Astrocyte (in vitro differentiated cells and primary cell): ENCODE measurements at regions not wholly inside any gene's neighbourhood (a gene's known extent, or its start where the extent isn't known, plus 50 kb on each side); places are given as distances from the start of the nearest gene placed in this dataset.

ENCODE experiments used
- DNase-seq: peaks from one replicate; pipeline ENCODE4 v3.0.0-alpha.2; 2010; ENCODE audit warnings: low read depth
- FAIRE-seq: peaks from 2 replicates; lab custom pipeline; 2011; peaks lifted over from hg19 to GRCh38; lab: Jason Lieb, UNC
- H2AFZ ChIP-seq: 2 replicates; pipeline ENCODE4 v1.6.0; 2012; ENCODE audit warnings: low read depth, low read length, inconsistent platforms
- H3K27ac ChIP-seq: 2 replicates; pipeline ENCODE4 v1.5.1; 2011; ENCODE audit warnings: low read depth, low read length, inconsistent platforms
- H3K27me3 ChIP-seq: 2 replicates; pipeline ENCODE4 v1.6.0; 2011; ENCODE audit warnings: low read length, inconsistent platforms; ENCODE audit not compliant: insufficient read depth
- H3K36me3 ChIP-seq: 2 replicates; pipeline ENCODE4 v1.5.1; 2011; ENCODE audit warnings: low read length, inconsistent platforms; ENCODE audit not compliant: insufficient read depth
- H3K4me1 ChIP-seq: 2 replicates; pipeline ENCODE4 v1.5.1; 2011; ENCODE audit warnings: low read length, inconsistent platforms; ENCODE audit not compliant: insufficient read depth
- H3K4me2 ChIP-seq: 2 replicates; pipeline ENCODE4 v1.6.0; 2012; ENCODE audit warnings: low read length, inconsistent platforms
- H3K4me3 ChIP-seq: 2 replicates; pipeline ENCODE4 v1.5.1; 2011; ENCODE audit warnings: low read depth, mild to moderate bottlenecking, low read length, inconsistent platforms; ENCODE audit not compliant: insufficient read depth
- H3K79me2 ChIP-seq: 2 replicates; pipeline ENCODE4 v1.6.0; 2012; ENCODE audit warnings: mild to moderate bottlenecking, low read length, inconsistent platforms; ENCODE audit not compliant: insufficient read depth
- H3K9ac ChIP-seq: 2 replicates; pipeline ENCODE4 v1.6.0; 2012; ENCODE audit warnings: mild to moderate bottlenecking, low read length, inconsistent platforms
- H3K9me3 ChIP-seq: 2 replicates; pipeline ENCODE4 v1.5.1; 2012; ENCODE audit warnings: low read depth, mild to moderate bottlenecking, low read length, inconsistent platforms; ENCODE audit not compliant: insufficient read depth
- H4K20me1 ChIP-seq: 2 replicates; pipeline ENCODE4 v1.6.0; 2012; ENCODE audit warnings: low read length, inconsistent platforms; ENCODE audit not compliant: insufficient read depth
- H3K27ac Mint-ChIP-seq: one replicate; pipeline ENCODE4 v1.8.0; 2021; ENCODE audit warnings: mild to moderate bottlenecking, mixed read lengths; ENCODE audit not compliant: unreplicated experiment
- H3K27me3 Mint-ChIP-seq: one replicate; pipeline ENCODE4 v1.8.0; 2021; ENCODE audit warnings: low read depth, mixed read lengths; ENCODE audit not compliant: unreplicated experiment
- H3K36me3 Mint-ChIP-seq: one replicate; pipeline ENCODE4 v1.8.0; 2021; ENCODE audit warnings: low read depth, mixed read lengths; ENCODE audit not compliant: unreplicated experiment
- H3K4me1 Mint-ChIP-seq: one replicate; pipeline ENCODE4 v1.8.0; 2021; ENCODE audit warnings: low read depth, mixed read lengths; ENCODE audit not compliant: unreplicated experiment
- H3K4me3 Mint-ChIP-seq: one replicate; pipeline ENCODE4 v1.8.0; 2021; ENCODE audit warnings: mild to moderate bottlenecking, moderate library complexity, mixed read lengths; ENCODE audit not compliant: unreplicated experiment
- H3K9me3 Mint-ChIP-seq: one replicate; pipeline ENCODE4 v1.8.0; 2021; ENCODE audit warnings: mild to moderate bottlenecking, mixed read lengths; ENCODE audit not compliant: unreplicated experiment
- EZH2 ChIP-seq: IDR thresholded peaks from 2 replicates; pipeline ENCODE4 v1.6.1; 2012; ENCODE audit warnings: mild to moderate bottlenecking, low read length, inconsistent platforms; ENCODE audit not compliant: insufficient read depth
- TF ChIP-seq, protein P1 (sequence below): IDR thresholded peaks from 2 replicates; pipeline ENCODE4 v1.5.1; 2011; ENCODE audit warnings: low read depth, mild to moderate bottlenecking, inconsistent platforms, low read length, moderate library complexity; ENCODE audit not compliant: insufficient read depth

DNA sequence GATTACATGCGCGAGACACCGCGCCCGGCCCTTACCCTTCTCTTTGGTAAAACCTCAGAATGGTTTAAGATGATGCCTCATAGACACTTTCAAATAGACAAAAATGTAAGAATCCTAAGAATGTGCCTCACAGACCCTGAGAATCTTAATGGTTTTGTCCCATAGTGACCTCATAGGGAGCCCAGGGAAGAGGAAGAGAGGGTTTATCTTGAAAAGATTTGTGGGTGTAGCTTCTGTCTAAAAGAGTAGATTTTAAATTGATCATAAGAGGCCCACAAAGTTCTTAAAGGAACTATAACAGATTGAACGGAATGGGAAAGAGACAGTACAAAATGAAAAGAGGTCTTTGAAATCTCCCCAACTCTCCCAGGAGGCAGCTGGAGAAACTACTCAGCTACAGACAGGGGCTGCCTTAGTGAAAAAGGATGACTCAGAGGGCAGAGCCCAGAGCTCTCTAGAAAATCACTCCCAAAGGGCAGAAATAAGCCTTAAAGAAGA, 220.6 kb downstream of the ADRA2A start:
- TF ChIP-seq, protein P1, sequence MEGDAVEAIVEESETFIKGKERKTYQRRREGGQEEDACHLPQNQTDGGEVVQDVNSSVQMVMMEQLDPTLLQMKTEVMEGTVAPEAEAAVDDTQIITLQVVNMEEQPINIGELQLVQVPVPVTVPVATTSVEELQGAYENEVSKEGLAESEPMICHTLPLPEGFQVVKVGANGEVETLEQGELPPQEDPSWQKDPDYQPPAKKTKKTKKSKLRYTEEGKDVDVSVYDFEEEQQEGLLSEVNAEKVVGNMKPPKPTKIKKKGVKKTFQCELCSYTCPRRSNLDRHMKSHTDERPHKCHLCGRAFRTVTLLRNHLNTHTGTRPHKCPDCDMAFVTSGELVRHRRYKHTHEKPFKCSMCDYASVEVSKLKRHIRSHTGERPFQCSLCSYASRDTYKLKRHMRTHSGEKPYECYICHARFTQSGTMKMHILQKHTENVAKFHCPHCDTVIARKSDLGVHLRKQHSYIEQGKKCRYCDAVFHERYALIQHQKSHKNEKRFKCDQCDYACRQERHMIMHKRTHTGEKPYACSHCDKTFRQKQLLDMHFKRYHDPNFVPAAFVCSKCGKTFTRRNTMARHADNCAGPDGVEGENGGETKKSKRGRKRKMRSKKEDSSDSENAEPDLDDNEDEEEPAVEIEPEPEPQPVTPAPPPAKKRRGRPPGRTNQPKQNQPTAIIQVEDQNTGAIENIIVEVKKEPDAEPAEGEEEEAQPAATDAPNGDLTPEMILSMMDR: no peak
- no peak for TF ChIP-seq EZH2
- H4K20me1 ChIP-seq: no peaks in the 10 kb centered on the region
- peaks cover 5% of the 10 kb centered on the region for H3K4me1 ChIP-seq
- no peak overlapping the region for H2AFZ ChIP-seq
- no peaks in the 10 kb centered on the region for H3K27me3 ChIP-seq
- peak overlapping the region; percentile 48 for H3K27ac ChIP-seq
- H3K4me2 ChIP-seq: peak overlapping the region; percentile 50
- H3K9ac ChIP-seq: peak overlapping the region; percentile 46
- DNase-seq (peak; percentile 4), FAIRE-seq (no peak)
- H3K36me3 Mint-ChIP-seq: no peaks in the 10 kb centered on the region
- peaks cover 5% of the 10 kb centered on the region for H3K9me3 Mint-ChIP-seq
- H3K27me3 Mint-ChIP-seq: no peaks in the 10 kb centered on the region
- no peaks in the 10 kb centered on the region for H3K9me3 ChIP-seq
- H3K36me3 ChIP-seq: no peaks in the 10 kb centered on the region
- no peak overlapping the region for H3K4me3 ChIP-seq
- H3K4me1 Mint-ChIP-seq: peaks cover 23% of the 10 kb centered on the region
- H3K27ac Mint-ChIP-seq: peak overlapping the region; percentile 100
- peak overlapping the region; percentile 45 for H3K4me3 Mint-ChIP-seq
- no peaks in the 10 kb centered on the region for H3K79me2 ChIP-seq

DNA sequence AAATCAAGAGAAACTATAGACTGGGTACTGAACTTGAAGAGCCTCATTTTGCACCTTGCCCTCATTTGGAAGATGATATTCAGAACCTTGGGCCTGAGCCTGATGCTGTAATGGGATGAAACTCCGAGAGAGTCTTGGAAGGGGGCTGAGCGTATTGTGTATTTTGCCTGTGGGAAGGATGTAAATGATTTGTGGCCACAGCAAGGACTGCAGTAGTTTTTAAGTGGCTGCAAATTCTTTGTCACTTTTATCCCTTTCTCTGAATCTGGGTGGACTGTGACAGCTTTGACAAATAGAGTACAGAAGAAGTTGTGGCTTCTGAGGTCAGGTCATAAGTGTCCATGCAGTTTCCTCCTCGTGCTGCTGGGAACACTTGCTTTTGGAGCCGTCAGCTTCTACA, 221.2 kb downstream of the ADRA2A start:
- Histone ChIP-seq H3K27ac (peak overlapping the region; percentile 48), H3K27me3 (no peaks in the 10 kb centered on the region), H3K4me2 (peak overlapping the region; percentile 50), H3K9me3 (no peaks in the 10 kb centered on the region), H3K4me1 (peaks cover 5% of the 10 kb centered on the region), H3K9ac (peak overlapping the region; percentile 46), H4K20me1 (no peaks in the 10 kb centered on the region), H3K36me3 (no peaks in the 10 kb centered on the region), H3K79me2 (no peaks in the 10 kb centered on the region), H2AFZ (no peak overlapping the region), H3K4me3 (no peak overlapping the region)
- Mint-ChIP-seq H3K36me3 (no peaks in the 10 kb centered on the region), H3K4me1 (peaks cover 26% of the 10 kb centered on the region), H3K4me3 (no peak overlapping the region), H3K27ac (peak overlapping the region; percentile 100), H3K9me3 (peaks cover 5% of the 10 kb centered on the region), H3K27me3 (no peaks in the 10 kb centered on the region)
- DNase-seq: no peak
- TF ChIP-seq, protein P1: no peak
- TF ChIP-seq EZH2: no peak
- no peak for FAIRE-seq

DNA sequence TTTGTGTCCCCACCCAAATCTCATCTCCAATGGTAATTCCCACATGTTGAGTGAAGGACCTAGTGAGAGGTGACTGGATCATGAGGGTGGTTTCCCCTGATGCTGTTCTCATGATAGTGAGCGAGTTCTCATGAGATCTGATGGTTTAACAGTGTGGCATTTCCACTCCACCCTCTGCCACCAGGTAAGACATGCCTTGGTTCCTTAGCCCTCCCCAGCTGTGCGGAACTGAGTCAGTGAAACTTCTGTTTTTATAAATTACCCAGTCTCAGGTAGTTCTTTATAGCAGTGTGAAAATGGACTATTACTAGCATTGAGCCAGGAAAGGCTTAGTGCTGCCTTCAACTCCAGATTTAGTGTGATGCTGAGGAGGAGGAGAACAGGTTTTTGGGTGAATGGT, 222.2 kb downstream of the ADRA2A start:
- Histone ChIP-seq H2AFZ (no peak overlapping the region), H4K20me1 (no peaks in the 10 kb centered on the region), H3K4me2 (no peak overlapping the region), H3K27ac (no peak overlapping the region), H3K27me3 (no peaks in the 10 kb centered on the region), H3K4me3 (no peak overlapping the region), H3K79me2 (no peaks in the 10 kb centered on the region), H3K9ac (no peak overlapping the region), H3K4me1 (peaks cover 5% of the 10 kb centered on the region), H3K36me3 (no peaks in the 10 kb centered on the region), H3K9me3 (no peaks in the 10 kb centered on the region)
- no peak overlapping the region for H3K4me3 Mint-ChIP-seq
- no peak for FAIRE-seq
- DNase-seq: no peak
- H3K27ac Mint-ChIP-seq: peak overlapping the region; percentile 100
- H3K4me1 Mint-ChIP-seq: peaks cover 32% of the 10 kb centered on the region
- no peaks in the 10 kb centered on the region for H3K27me3 Mint-ChIP-seq
- TF ChIP-seq, protein P1: no peak
- TF ChIP-seq EZH2: no peak
- H3K36me3 Mint-ChIP-seq: no peaks in the 10 kb centered on the region
- peaks cover 5% of the 10 kb centered on the region for H3K9me3 Mint-ChIP-seq
